CD4-positive, alpha-beta memory T cell (primary cell): ENCODE measurements at regions not wholly inside any gene's neighbourhood (a gene's known extent, or its start where the extent isn't known, plus 50 kb on each side); places are given as distances from the start of the nearest gene placed in this dataset.

Source experiments
- CTCF ChIA-PET: fragments of 350-600 bp; sonication (Branson Sonifier 250); formaldehyde crosslinking; loops from one replicate; lab custom pipeline; 2021; ENCODE audit warnings: inconsistent platforms; ENCODE audit not compliant: partially characterized antibody; lab: Charles Lee
- POLR2A ChIA-PET: fragments of 350-600 bp; sonication (Branson Sonifier 250); formaldehyde crosslinking; loops from one replicate; lab custom pipeline; 2021; ENCODE audit not compliant: partially characterized antibody; lab: Charles Lee
- DNase-seq, 5 donors: peaks; one replicate each; pipeline versions ENCODE4 v3.0.0 to v3.0.0-alpha.2; 2020 to 2022; ENCODE audit warnings: mixed read lengths in 1 of 5
- H3K27ac ChIP-seq: one replicate; pipeline ENCODE4 v1.7.0; 2013; ENCODE audit warnings: low read depth, low read length
- H3K27me3 ChIP-seq: 2 replicates; pipeline ENCODE4 v1.7.0; 2013; ENCODE audit warnings: mild to moderate bottlenecking, low read length, moderate library complexity; ENCODE audit not compliant: insufficient read depth
- H3K36me3 ChIP-seq: 2 replicates; pipeline ENCODE4 v1.7.0; 2013; ENCODE audit warnings: mild to moderate bottlenecking, low read length, moderate library complexity; ENCODE audit not compliant: insufficient read depth
- H3K4me1 ChIP-seq: 2 replicates; pipeline ENCODE4 v1.7.0; 2013; ENCODE audit warnings: mild to moderate bottlenecking, low read length, moderate library complexity; ENCODE audit not compliant: insufficient read depth
- H3K4me3 ChIP-seq, 2 donors: one replicate each; pipeline ENCODE4 v1.7.0; 2013; ENCODE audit warnings: low read length in 2 of 2, mild to moderate bottlenecking in 1 of 2
- H3K9me3 ChIP-seq, 2 donors: one replicate each; pipeline ENCODE4 v1.7.0; 2013; ENCODE audit warnings: low read length in 2 of 2, control low read depth in 1 of 2; ENCODE audit not compliant: control insufficient read depth in 1 of 2
- H3K27ac Mint-ChIP-seq, 7 donors: one replicate each; pipeline ENCODE4 v1.8.0; 2020 to 2021; ENCODE audit warnings: mixed read lengths in 7 of 7, mild to moderate bottlenecking in 6 of 7, inconsistent platforms in 3 of 7, moderate library complexity in 3 of 7
- H3K27me3 Mint-ChIP-seq, 2 donors: one replicate each; pipeline ENCODE4 v1.8.0; 2020 to 2021; ENCODE audit warnings: mixed read lengths in 2 of 2
- H3K36me3 Mint-ChIP-seq, 2 donors: one replicate each; pipeline ENCODE4 v1.8.0; 2020 to 2021; ENCODE audit warnings: mixed read lengths in 2 of 2, inconsistent platforms in 1 of 2, mild to moderate bottlenecking in 1 of 2
- H3K4me1 Mint-ChIP-seq, 4 donors: one replicate each; pipeline ENCODE4 v1.8.0; 2020 to 2021; ENCODE audit warnings: mixed read lengths in 4 of 4, mild to moderate bottlenecking in 1 of 4
- H3K4me3 Mint-ChIP-seq, 8 donors: one replicate each; pipeline ENCODE4 v1.8.0; 2020 to 2021; ENCODE audit warnings: mixed read lengths in 8 of 8, mild to moderate bottlenecking in 7 of 8, moderate library complexity in 6 of 8, inconsistent platforms in 3 of 8
- H3K9me3 Mint-ChIP-seq, 8 donors: one replicate each; pipeline ENCODE4 v1.8.0; 2020 to 2021; ENCODE audit warnings: mixed read lengths in 8 of 8, mild to moderate bottlenecking in 5 of 8, inconsistent platforms in 3 of 8, moderate library complexity in 1 of 8
- intact Hi-C: fragments of 100-400 bp; cut with micrococcal nuclease; formaldehyde crosslinking; loops from one replicate; pipeline ENCODE4 v1.15.1; 2023

DNA sequence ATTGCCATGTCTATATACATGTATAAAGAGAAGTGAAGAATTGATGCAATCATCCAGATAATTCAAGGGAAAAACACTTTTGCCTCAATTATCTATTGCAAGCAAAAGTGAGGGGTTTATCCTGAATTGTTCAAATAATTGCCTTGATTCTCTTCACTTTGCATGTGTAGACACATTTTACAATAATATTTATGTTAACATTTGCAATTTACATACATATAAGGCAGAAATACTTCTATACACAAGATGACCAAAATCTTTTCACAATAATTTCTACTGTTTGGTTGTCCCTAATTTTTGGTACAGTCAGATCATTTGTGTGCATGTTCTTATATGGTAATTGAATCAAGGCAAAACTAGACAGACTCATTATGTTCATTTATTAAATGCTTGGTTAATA is 285.3 kb upstream of the TMEM161B start:
- peaks cover 0 to 4% (median 2%) of the 10 kb centered on the region in 4 donors for H3K4me1 Mint-ChIP-seq
- intact Hi-C loops: no loop called here
- H3K4me3 Mint-ChIP-seq: no peak overlapping the region
- ChIA-PET POLR2A (no interaction called here), CTCF (no interaction called here)
- no peaks in the 10 kb centered on the region for H3K9me3 Mint-ChIP-seq
- Histone ChIP-seq H3K36me3 (no peaks in the 10 kb centered on the region), H3K27ac (no peak overlapping the region), H3K4me1 (no peaks in the 10 kb centered on the region), H3K27me3 (no peaks in the 10 kb centered on the region), H3K9me3 (no peaks in the 10 kb centered on the region), H3K4me3 (no peak overlapping the region)
- H3K27ac Mint-ChIP-seq: no peak overlapping the region
- no peaks in the 10 kb centered on the region for H3K36me3 Mint-ChIP-seq
- H3K27me3 Mint-ChIP-seq: peaks cover 5 to 6% of the 10 kb centered on the region in 2 donors
- no peak for DNase-seq

- no peak overlapping the region for H3K27ac ChIP-seq
- Mint-ChIP-seq H3K36me3 (no peaks in the 10 kb centered on the region), H3K4me3 (no peak overlapping the region), H3K27me3 (peaks cover 5 to 6% of the 10 kb centered on the region in 2 donors), H3K9me3 (no peaks in the 10 kb centered on the region), H3K27ac (no peak overlapping the region), H3K4me1 (peaks cover 0 to 4% (median 2%) of the 10 kb centered on the region in 4 donors)
- no peaks in the 10 kb centered on the region for H3K4me1 ChIP-seq
- H3K9me3 ChIP-seq: no peaks in the 10 kb centered on the region
- CTCF ChIA-PET: no interaction called here
- no peak for DNase-seq
- POLR2A ChIA-PET: no interaction called here
- no peaks in the 10 kb centered on the region for H3K27me3 ChIP-seq
- intact Hi-C loops: no loop called here
- no peak overlapping the region for H3K4me3 ChIP-seq
- H3K36me3 ChIP-seq: no peaks in the 10 kb centered on the region
These were observed 284.7 kb upstream of the TMEM161B start for GRCh38 chr5:88553136-88553875.

GRCh38 chr5:88552426-88552825 is 283.8 kb upstream of the TMEM161B start:
- H3K9me3 Mint-ChIP-seq: no peaks in the 10 kb centered on the region
- H3K27me3 Mint-ChIP-seq: peaks cover 2 to 4% of the 10 kb centered on the region in 2 donors
- H3K36me3 ChIP-seq: no peaks in the 10 kb centered on the region
- intact Hi-C loops: no loop called here
- peaks cover 0 to 4% (median 2%) of the 10 kb centered on the region in 4 donors for H3K4me1 Mint-ChIP-seq
- ChIA-PET CTCF (no interaction called here), POLR2A (no interaction called here)
- H3K4me3 ChIP-seq: no peak overlapping the region
- DNase-seq: no peak
- no peak overlapping the region for H3K27ac Mint-ChIP-seq
- H3K4me1 ChIP-seq: no peaks in the 10 kb centered on the region
- no peak overlapping the region for H3K4me3 Mint-ChIP-seq
- no peaks in the 10 kb centered on the region for H3K27me3 ChIP-seq
- H3K36me3 Mint-ChIP-seq: no peaks in the 10 kb centered on the region
- no peak overlapping the region for H3K27ac ChIP-seq
- H3K9me3 ChIP-seq: no peaks in the 10 kb centered on the region

GRCh38 chr5:88551724-88552345 is 283.2 kb upstream of the TMEM161B start:
- no peaks in the 10 kb centered on the region for H3K4me1 ChIP-seq
- H3K4me3 Mint-ChIP-seq: no peak overlapping the region
- no peaks in the 10 kb centered on the region for H3K9me3 ChIP-seq
- intact Hi-C loops: no loop called here
- no peaks in the 10 kb centered on the region for H3K27me3 ChIP-seq
- ChIA-PET CTCF (no interaction called here), POLR2A (no interaction called here)
- no peaks in the 10 kb centered on the region for H3K36me3 ChIP-seq
- H3K9me3 Mint-ChIP-seq: no peaks in the 10 kb centered on the region
- H3K27me3 Mint-ChIP-seq: peaks cover 2 to 4% of the 10 kb centered on the region in 2 donors
- DNase-seq: no peak
- H3K27ac Mint-ChIP-seq: no peak overlapping the region
- H3K27ac ChIP-seq: no peak overlapping the region
- H3K4me3 ChIP-seq: no peak overlapping the region
- H3K4me1 Mint-ChIP-seq: peaks cover 0 to 4% (median 2%) of the 10 kb centered on the region in 4 donors
- no peaks in the 10 kb centered on the region for H3K36me3 Mint-ChIP-seq

DNA sequence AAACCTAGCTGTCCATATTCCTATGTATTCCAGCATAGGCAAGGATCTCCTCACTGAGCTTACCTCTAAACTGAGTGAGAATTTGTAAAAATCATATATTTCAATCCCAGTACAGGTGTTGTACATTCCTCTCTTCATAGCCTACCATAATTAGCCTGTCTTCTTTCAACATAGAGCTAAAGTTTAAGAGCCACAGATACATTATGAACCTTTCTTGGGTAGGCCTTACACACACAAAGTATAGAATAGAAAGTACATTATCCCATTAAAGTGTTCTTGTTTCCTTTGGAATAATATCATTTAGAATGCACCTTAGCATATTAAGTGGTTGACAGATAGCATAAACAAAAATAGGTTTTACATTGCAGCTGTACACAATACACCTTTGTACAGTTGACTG is 282.1 kb upstream of the TMEM161B start:
- H3K4me3 Mint-ChIP-seq: no peak overlapping the region
- no peak overlapping the region for H3K4me3 ChIP-seq
- H3K9me3 ChIP-seq: no peaks in the 10 kb centered on the region
- H3K4me1 Mint-ChIP-seq: peaks cover 0 to 3% (median 1%) of the 10 kb centered on the region in 4 donors
- intact Hi-C loops: no loop called here
- H3K27me3 Mint-ChIP-seq: no peaks in the 10 kb centered on the region
- DNase-seq: no peak
- no peaks in the 10 kb centered on the region for H3K36me3 Mint-ChIP-seq
- no peak overlapping the region for H3K27ac ChIP-seq
- H3K27me3 ChIP-seq: no peaks in the 10 kb centered on the region
- POLR2A ChIA-PET: no interaction called here
- H3K4me1 ChIP-seq: no peaks in the 10 kb centered on the region
- CTCF ChIA-PET: no interaction called here
- no peaks in the 10 kb centered on the region for H3K9me3 Mint-ChIP-seq
- no peaks in the 10 kb centered on the region for H3K36me3 ChIP-seq
- H3K27ac Mint-ChIP-seq: no peak overlapping the region

GRCh38 chr5:88548136-88548805 is 279.6 kb upstream of the TMEM161B start:
- no peaks in the 10 kb centered on the region for H3K4me1 ChIP-seq
- no peaks in the 10 kb centered on the region for H3K9me3 ChIP-seq
- no peak overlapping the region for H3K4me3 ChIP-seq
- no peaks in the 10 kb centered on the region for H3K27me3 ChIP-seq
- intact Hi-C loops: no loop called here
- POLR2A ChIA-PET: no interaction called here
- Mint-ChIP-seq H3K4me1 (no peaks in the 10 kb centered on the region), H3K4me3 (no peak overlapping the region), H3K36me3 (no peaks in the 10 kb centered on the region), H3K9me3 (peaks cover 0 to 1% (median 0%) of the 10 kb centered on the region in 8 donors), H3K27ac (no peak overlapping the region), H3K27me3 (peaks cover 1 to 2% of the 10 kb centered on the region in 2 donors)
- H3K36me3 ChIP-seq: no peaks in the 10 kb centered on the region
- no peak for DNase-seq
- CTCF ChIA-PET: no interaction called here
- no peak overlapping the region for H3K27ac ChIP-seq

DNA sequence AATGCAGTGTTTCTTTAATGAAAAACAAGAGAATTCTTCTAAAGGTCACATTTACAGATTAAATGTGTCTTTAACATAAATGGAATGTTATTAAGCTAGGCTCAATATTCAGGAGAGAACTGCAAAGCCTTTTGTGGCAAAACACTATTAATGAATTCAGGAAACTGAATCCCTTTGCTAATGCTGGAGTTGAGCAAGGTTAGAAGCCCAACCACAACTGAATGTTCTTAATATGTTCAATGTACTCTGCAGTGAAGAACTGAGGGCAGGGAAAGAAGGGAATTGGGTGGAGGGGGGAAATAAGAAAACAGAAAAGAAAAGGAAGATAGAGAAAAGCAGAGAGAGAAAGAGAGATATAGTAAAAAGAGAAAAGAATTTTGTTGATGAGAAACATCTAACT is 276.7 kb upstream of the TMEM161B start:
- Mint-ChIP-seq H3K4me1 (no peaks in the 10 kb centered on the region), H3K27ac (no peak overlapping the region), H3K9me3 (peaks cover 0 to 1% (median 0%) of the 10 kb centered on the region in 8 donors), H3K27me3 (peaks cover 1 to 2% of the 10 kb centered on the region in 2 donors), H3K36me3 (no peaks in the 10 kb centered on the region), H3K4me3 (no peak overlapping the region)
- intact Hi-C loops: no loop called here
- ChIA-PET POLR2A (no interaction called here), CTCF (no interaction called here)
- Histone ChIP-seq H3K4me1 (no peaks in the 10 kb centered on the region), H3K27ac (no peak overlapping the region), H3K4me3 (no peak overlapping the region), H3K9me3 (no peaks in the 10 kb centered on the region), H3K27me3 (no peaks in the 10 kb centered on the region), H3K36me3 (no peaks in the 10 kb centered on the region)
- DNase-seq: no peak
